Vagina (tissue), 2 donors: ENCODE measurements at regions not wholly inside any gene's neighbourhood (a gene's known extent, or its start where the extent isn't known, plus 50 kb on each side); places are given as distances from the start of the nearest gene placed in this dataset.

Experiments used
- CTCF ChIP-seq, 3 experiments: fragments of 450-650 bp in 2 of 3; fragments of 200-600 bp in 1 of 3; sonication (generic) in 1 of 3; IDR thresholded peaks; one replicate each; pipeline ENCODE4 v1.5.1; 2017 to 2019; ENCODE audit warnings: antibody characterized with exemption in 3 of 3, mild to moderate bottlenecking in 2 of 3, moderate library complexity in 2 of 3
- POLR2A ChIP-seq, 2 donors: fragments of 450-650 bp; IDR thresholded peaks; one replicate each; pipeline ENCODE4 v1.6.1; 2017; ENCODE audit warnings: antibody characterized with exemption in 2 of 2, mild to moderate bottlenecking in 2 of 2, moderate library complexity in 2 of 2

GRCh38 chr10:130987401-130987800, 324.1 kb downstream of the TCERG1L start:
- TF ChIP-seq CTCF (IDR thresholded peaks at IDR 0.05) (no peak), POLR2A (IDR thresholded peaks at IDR 0.05) (no peak)
